ENCODE measurements at regions not wholly inside any gene's neighbourhood (a gene's known extent, or its start where the extent isn't known, plus 50 kb on each side); places are given as distances from the start of the nearest gene placed in this dataset.
"Not testable (repeated sequence)": the region's sequence is repeated elsewhere in the genome, so short reads cannot be mapped to it uniquely, and the experiment has no call there.

GRCh38 chr4:79191292-79191691 is 134.6 kb downstream of the NAA11 start:
- H4K12ac ChIP-seq (ENCODE audit: low read depth, low read length); H3K4me3 ChIP-seq (ENCODE audit: low read depth, low read length); H3K9me3 ChIP-seq (ENCODE audit: insufficient read depth, low read depth, low read length); H3K4ac ChIP-seq (ENCODE audit: low read depth, low read length); H2AFZ ChIP-seq (ENCODE audit: insufficient read depth, low read length, poor library complexity); DNase-seq; H2BK120ac ChIP-seq (ENCODE audit: insufficient read depth, low read length, poor library complexity); H3K36me3 ChIP-seq (ENCODE audit: control insufficient read depth in 1 of 2, insufficient read depth in 2 of 2, low read length in 2 of 2); H3K27me3 ChIP-seq (ENCODE audit: insufficient read depth, low read length); H3K79me1 ChIP-seq (ENCODE audit: low read length); H4K8ac ChIP-seq (ENCODE audit: low read depth, low read length); H3K9ac ChIP-seq (ENCODE audit: low read length); H3K27ac ChIP-seq (ENCODE audit: low read depth, low read length); H2BK5ac ChIP-seq (ENCODE audit: low read depth, low read length, poor library complexity); H3K14ac ChIP-seq (ENCODE audit: low read length); H3K23ac ChIP-seq (ENCODE audit: low read length); H3K79me2 ChIP-seq (ENCODE audit: control insufficient read depth, insufficient read depth, low read length, poor library complexity); H2AK5ac ChIP-seq (ENCODE audit: low read length); H4K91ac ChIP-seq (ENCODE audit: low read depth, low read length); H3K18ac ChIP-seq (ENCODE audit: low read length); H3K4me2 ChIP-seq (ENCODE audit: low read length); H3K4me1 ChIP-seq (ENCODE audit: control insufficient read depth in 1 of 2, insufficient read depth in 2 of 2, low read length in 2 of 2); H2BK12ac ChIP-seq (ENCODE audit: low read length): not testable (repeated sequence)
- WGBS (ENCODE audit: extremely low coverage, insufficient coverage, insufficient read length): no CpG with 5 or more reads among the region's 1 CpG

- no CpG with 5 or more reads among the region's 3 CpGs for WGBS (ENCODE audit: extremely low coverage, insufficient coverage, insufficient read length)
Measured at GRCh38 chr4:79185526-79186045, 140.3 kb downstream of the NAA11 start.

GRCh38 chr4:79184476-79184875 is 141.4 kb downstream of the NAA11 start:
- no peaks in the 10 kb centered on the region for H3K79me2 ChIP-seq (ENCODE audit: control insufficient read depth, insufficient read depth, low read length, poor library complexity)
- H2BK12ac ChIP-seq (ENCODE audit: low read length): no peak overlapping the region
- no peak overlapping the region for H4K12ac ChIP-seq (ENCODE audit: low read depth, low read length)
- H3K4ac ChIP-seq (ENCODE audit: low read depth, low read length): no peak overlapping the region
- no peaks in the 10 kb centered on the region for H3K79me1 ChIP-seq (ENCODE audit: low read length)
- H3K23ac ChIP-seq (ENCODE audit: low read length): no peak overlapping the region
- no peak overlapping the region for H3K14ac ChIP-seq (ENCODE audit: low read length)
- H3K9me3 ChIP-seq (ENCODE audit: insufficient read depth, low read depth, low read length): no peaks in the 10 kb centered on the region
- no peak overlapping the region for H2BK5ac ChIP-seq (ENCODE audit: low read depth, low read length, poor library complexity)
- no peaks in the 10 kb centered on the region for H3K36me3 ChIP-seq (ENCODE audit: control insufficient read depth in 1 of 2, insufficient read depth in 2 of 2, low read length in 2 of 2)
- H2BK120ac ChIP-seq (ENCODE audit: insufficient read depth, low read length, poor library complexity): no peak overlapping the region
- no peak overlapping the region for H3K27ac ChIP-seq (ENCODE audit: low read depth, low read length)
- no peak overlapping the region for H2AFZ ChIP-seq (ENCODE audit: insufficient read depth, low read length, poor library complexity)
- H3K27me3 ChIP-seq (ENCODE audit: insufficient read depth, low read length): no peaks in the 10 kb centered on the region
- WGBS (ENCODE audit: extremely low coverage, insufficient coverage, insufficient read length): no CpG with 5 or more reads among the region's 4 CpGs
- no peak for DNase-seq
- no peak overlapping the region for H3K4me2 ChIP-seq (ENCODE audit: low read length)
- no peak overlapping the region for H3K4me3 ChIP-seq (ENCODE audit: low read depth, low read length)
- H4K91ac ChIP-seq (ENCODE audit: low read depth, low read length): no peak overlapping the region
- H3K18ac ChIP-seq (ENCODE audit: low read length): no peak overlapping the region
- no peaks in the 10 kb centered on the region for H3K4me1 ChIP-seq (ENCODE audit: control insufficient read depth in 1 of 2, insufficient read depth in 2 of 2, low read length in 2 of 2)
- H2AK5ac ChIP-seq (ENCODE audit: low read length): no peak overlapping the region
- no peak overlapping the region for H4K8ac ChIP-seq (ENCODE audit: low read depth, low read length)
- H3K9ac ChIP-seq (ENCODE audit: low read length): no peak overlapping the region

More at GRCh38 chr4:79185526-79186045, 140.3 kb downstream of the NAA11 start:
- Histone ChIP-seq H3K27ac (ENCODE audit: low read depth, low read length) (no peak overlapping the region), H3K79me1 (ENCODE audit: low read length) (no peaks in the 10 kb centered on the region), H3K79me2 (ENCODE audit: control insufficient read depth, insufficient read depth, low read length, poor library complexity) (no peaks in the 10 kb centered on the region), H2AK5ac (ENCODE audit: low read length) (no peak overlapping the region), H3K23ac (ENCODE audit: low read length) (no peak overlapping the region), H3K4me1 (ENCODE audit: control insufficient read depth in 1 of 2, insufficient read depth in 2 of 2, low read length in 2 of 2) (no peaks in the 10 kb centered on the region), H4K91ac (ENCODE audit: low read depth, low read length) (no peak overlapping the region), H4K8ac (ENCODE audit: low read depth, low read length) (no peak overlapping the region), H4K12ac (ENCODE audit: low read depth, low read length) (no peak overlapping the region), H2BK5ac (ENCODE audit: low read depth, low read length, poor library complexity) (no peak overlapping the region), H3K14ac (ENCODE audit: low read length) (no peak overlapping the region), H3K4me3 (ENCODE audit: low read depth, low read length) (no peak overlapping the region), H2BK120ac (ENCODE audit: insufficient read depth, low read length, poor library complexity) (no peak overlapping the region), H3K18ac (ENCODE audit: low read length) (no peak overlapping the region), H3K4me2 (ENCODE audit: low read length) (no peak overlapping the region), H3K4ac (ENCODE audit: low read depth, low read length) (no peak overlapping the region), H3K9me3 (ENCODE audit: insufficient read depth, low read depth, low read length) (no peaks in the 10 kb centered on the region), H2AFZ (ENCODE audit: insufficient read depth, low read length, poor library complexity) (no peak overlapping the region), H3K27me3 (ENCODE audit: insufficient read depth, low read length) (no peaks in the 10 kb centered on the region), H3K9ac (ENCODE audit: low read length) (no peak overlapping the region), H3K36me3 (ENCODE audit: control insufficient read depth in 1 of 2, insufficient read depth in 2 of 2, low read length in 2 of 2) (no peaks in the 10 kb centered on the region), H2BK12ac (ENCODE audit: low read length) (no peak overlapping the region)
- no peak for DNase-seq

- no peak overlapping the region for H3K14ac ChIP-seq (ENCODE audit: low read length)
- H3K9me3 ChIP-seq (ENCODE audit: insufficient read depth, low read depth, low read length): no peaks in the 10 kb centered on the region
- no peaks in the 10 kb centered on the region for H3K27me3 ChIP-seq (ENCODE audit: insufficient read depth, low read length)
- DNase-seq: no peak
- H4K91ac ChIP-seq (ENCODE audit: low read depth, low read length): no peak overlapping the region
- no peaks in the 10 kb centered on the region for H3K79me2 ChIP-seq (ENCODE audit: control insufficient read depth, insufficient read depth, low read length, poor library complexity)
- H4K12ac ChIP-seq (ENCODE audit: low read depth, low read length): no peak overlapping the region
- no peaks in the 10 kb centered on the region for H3K4me1 ChIP-seq (ENCODE audit: control insufficient read depth in 1 of 2, insufficient read depth in 2 of 2, low read length in 2 of 2)
- no peaks in the 10 kb centered on the region for H3K79me1 ChIP-seq (ENCODE audit: low read length)
- H3K18ac ChIP-seq (ENCODE audit: low read length): no peak overlapping the region
- H3K27ac ChIP-seq (ENCODE audit: low read depth, low read length): no peak overlapping the region
- H2BK12ac ChIP-seq (ENCODE audit: low read length): no peak overlapping the region
- no peak overlapping the region for H4K8ac ChIP-seq (ENCODE audit: low read depth, low read length)
- no peak overlapping the region for H3K4me2 ChIP-seq (ENCODE audit: low read length)
- H2BK120ac ChIP-seq (ENCODE audit: insufficient read depth, low read length, poor library complexity): no peak overlapping the region
- no CpG with 5 or more reads among the region's 3 CpGs for WGBS (ENCODE audit: extremely low coverage, insufficient coverage, insufficient read length)
- no peak overlapping the region for H3K4ac ChIP-seq (ENCODE audit: low read depth, low read length)
- H2BK5ac ChIP-seq (ENCODE audit: low read depth, low read length, poor library complexity): no peak overlapping the region
- H3K9ac ChIP-seq (ENCODE audit: low read length): no peak overlapping the region
- H3K23ac ChIP-seq (ENCODE audit: low read length): no peak overlapping the region
- H3K36me3 ChIP-seq (ENCODE audit: control insufficient read depth in 1 of 2, insufficient read depth in 2 of 2, low read length in 2 of 2): no peaks in the 10 kb centered on the region
- H3K4me3 ChIP-seq (ENCODE audit: low read depth, low read length): no peak overlapping the region
- no peak overlapping the region for H2AK5ac ChIP-seq (ENCODE audit: low read length)
- H2AFZ ChIP-seq (ENCODE audit: insufficient read depth, low read length, poor library complexity): no peak overlapping the region
Measured at GRCh38 chr4:79182209-79182608, 143.7 kb downstream of the NAA11 start.
